GM13976 (cell line): ENCODE measurements at regions not wholly inside any gene's neighbourhood (a gene's known extent, or its start where the extent isn't known, plus 50 kb on each side); places are given as distances from the start of the nearest gene placed in this dataset.

Experiments
- DNase-seq: peaks from one replicate; pipeline ENCODE4 v3.0.0; 2012; ENCODE audit warnings: low spot score
- in situ Hi-C: fragments of 300-500 bp; cut with MboI; formaldehyde crosslinking; loops from one replicate; pipeline ENCODE4 v1.12.0; 2022; ENCODE audit warnings: low sequenced_read_pairs, mixed read lengths, inconsistent platforms; ENCODE audit not compliant: unreplicated experiment
- TF ChIP-seq, protein P1 (sequence below): IDR thresholded peaks from 2 replicates; pipeline ENCODE4 v1.5.1; 2012; ENCODE audit warnings: borderline replicate concordance, mild to moderate bottlenecking; ENCODE audit not compliant: insufficient read depth; ENCODE audit errors: extremely low read depth, missing control alignments, control extremely low read depth

DNA sequence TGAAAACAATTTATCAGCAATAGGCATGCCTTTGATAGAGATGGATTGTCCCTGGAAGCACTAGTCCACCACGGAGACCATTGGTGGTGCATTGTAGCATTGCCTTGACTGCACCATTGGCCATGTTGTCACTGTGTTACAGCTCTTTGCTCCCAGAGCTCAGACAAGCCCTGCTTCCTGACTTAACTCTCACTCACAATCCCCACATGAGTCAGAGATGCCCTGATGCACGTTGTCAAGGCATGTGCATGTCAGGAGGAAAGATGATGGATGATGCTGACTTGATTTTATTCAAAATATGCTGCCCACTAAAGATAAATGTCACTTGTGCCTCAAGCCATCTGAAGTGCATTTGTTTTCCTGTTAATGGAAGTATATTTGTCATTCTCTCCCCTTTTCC is 266.1 kb downstream of the ARRDC4 start:
- in situ Hi-C loops: no loop called here
- no peak for DNase-seq
- TF ChIP-seq, protein P1, sequence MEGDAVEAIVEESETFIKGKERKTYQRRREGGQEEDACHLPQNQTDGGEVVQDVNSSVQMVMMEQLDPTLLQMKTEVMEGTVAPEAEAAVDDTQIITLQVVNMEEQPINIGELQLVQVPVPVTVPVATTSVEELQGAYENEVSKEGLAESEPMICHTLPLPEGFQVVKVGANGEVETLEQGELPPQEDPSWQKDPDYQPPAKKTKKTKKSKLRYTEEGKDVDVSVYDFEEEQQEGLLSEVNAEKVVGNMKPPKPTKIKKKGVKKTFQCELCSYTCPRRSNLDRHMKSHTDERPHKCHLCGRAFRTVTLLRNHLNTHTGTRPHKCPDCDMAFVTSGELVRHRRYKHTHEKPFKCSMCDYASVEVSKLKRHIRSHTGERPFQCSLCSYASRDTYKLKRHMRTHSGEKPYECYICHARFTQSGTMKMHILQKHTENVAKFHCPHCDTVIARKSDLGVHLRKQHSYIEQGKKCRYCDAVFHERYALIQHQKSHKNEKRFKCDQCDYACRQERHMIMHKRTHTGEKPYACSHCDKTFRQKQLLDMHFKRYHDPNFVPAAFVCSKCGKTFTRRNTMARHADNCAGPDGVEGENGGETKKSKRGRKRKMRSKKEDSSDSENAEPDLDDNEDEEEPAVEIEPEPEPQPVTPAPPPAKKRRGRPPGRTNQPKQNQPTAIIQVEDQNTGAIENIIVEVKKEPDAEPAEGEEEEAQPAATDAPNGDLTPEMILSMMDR: no peak

DNA sequence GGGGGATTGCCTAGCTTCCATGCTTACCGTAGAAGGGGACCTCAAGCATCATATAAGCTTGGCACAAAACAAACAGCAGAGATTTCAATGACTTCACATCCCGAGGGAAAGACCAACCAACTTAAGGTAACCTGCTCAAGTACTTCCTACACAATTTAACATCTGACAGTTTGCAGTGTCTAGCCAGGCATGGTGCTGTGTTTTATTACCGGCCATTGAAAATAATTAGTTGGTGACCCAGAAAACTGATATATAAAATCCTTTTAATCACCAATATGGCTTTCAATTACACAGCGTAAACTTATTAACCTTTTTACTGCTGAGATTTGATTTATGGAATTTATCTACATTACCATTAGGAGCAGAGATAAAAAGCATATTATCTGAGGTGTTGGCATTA is 268.3 kb downstream of the ARRDC4 start:
- no peak for DNase-seq
- TF ChIP-seq, protein P1: no peak
- in situ Hi-C loops: no loop called here

DNA sequence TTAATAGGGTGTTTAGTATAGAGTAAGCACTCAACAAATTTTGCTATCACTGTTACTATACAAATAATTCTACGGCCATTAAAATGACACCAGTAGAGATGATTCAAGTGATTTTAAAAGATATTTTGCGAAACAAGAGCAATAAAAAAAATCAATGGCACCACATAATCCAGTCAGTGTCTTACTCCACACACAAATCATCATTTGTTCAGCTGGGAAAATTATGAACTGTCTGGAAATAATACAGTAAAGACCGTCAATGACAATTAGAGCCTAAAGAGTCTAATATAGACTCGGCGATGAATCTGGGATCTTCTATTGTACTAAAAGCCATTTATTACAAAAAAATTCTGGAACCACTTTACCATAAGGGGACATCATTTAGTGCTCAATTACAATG is 270.5 kb downstream of the ARRDC4 start:
- in situ Hi-C loops: no loop called here
- TF ChIP-seq, protein P1: no peak
- DNase-seq: no peak

DNA sequence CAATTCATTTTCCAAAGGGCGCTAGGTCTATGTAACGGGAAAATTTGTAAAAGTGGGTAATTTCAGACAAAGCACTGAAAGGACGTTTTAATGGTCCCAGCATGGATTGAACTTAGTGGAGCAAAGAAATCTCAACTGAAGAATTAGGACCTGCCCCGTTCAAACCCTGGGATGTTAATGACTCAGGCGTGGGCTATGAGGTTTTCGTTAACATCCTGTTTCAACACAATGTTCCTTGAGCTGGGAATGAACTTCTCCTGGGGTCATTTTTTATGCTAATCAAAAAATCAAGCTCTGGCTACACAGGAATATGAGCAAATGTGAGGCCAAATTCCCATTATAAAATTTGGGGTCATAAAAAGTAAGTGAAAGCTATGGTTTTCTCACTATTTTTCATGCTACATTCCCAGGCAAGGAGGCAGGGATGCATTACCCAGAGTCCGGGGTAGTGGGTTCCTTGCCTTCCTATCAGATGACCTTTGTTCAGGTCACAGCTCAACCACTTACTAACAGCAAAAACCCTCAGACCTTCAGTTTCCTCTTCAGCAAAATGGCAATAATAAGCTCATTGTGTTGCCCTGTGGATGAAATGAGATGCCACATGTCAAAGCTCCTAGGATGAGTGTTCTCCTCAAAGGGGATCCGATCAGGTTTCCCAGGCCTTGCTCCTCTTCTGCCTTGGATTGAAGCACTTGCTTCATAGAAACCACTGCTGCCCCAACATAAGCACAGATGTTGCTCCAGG is 271.4 kb downstream of the ARRDC4 start:
- TF ChIP-seq, protein P1: no peak
- in situ Hi-C loops: no loop called here
- DNase-seq: no peak

DNA sequence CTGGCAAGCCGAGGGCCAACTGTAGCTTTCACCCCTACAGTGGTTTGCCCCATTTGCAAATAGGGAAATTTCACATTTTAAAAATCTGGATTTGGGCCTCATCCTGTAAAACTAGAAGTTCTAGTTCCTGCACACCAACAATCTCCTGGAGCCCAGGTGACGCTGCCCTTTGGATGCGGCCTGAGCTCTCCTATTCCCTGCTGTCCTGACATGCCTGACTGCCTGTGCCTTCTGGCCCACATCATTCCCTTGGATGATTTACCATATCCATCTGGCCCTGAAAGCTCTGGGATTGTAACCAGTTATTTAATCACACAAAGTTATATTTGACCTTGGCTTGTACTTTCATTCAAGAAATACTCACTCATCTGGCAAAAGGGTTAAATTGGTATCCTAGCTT is 272.3 kb downstream of the ARRDC4 start:
- TF ChIP-seq, protein P1: no peak

DNA sequence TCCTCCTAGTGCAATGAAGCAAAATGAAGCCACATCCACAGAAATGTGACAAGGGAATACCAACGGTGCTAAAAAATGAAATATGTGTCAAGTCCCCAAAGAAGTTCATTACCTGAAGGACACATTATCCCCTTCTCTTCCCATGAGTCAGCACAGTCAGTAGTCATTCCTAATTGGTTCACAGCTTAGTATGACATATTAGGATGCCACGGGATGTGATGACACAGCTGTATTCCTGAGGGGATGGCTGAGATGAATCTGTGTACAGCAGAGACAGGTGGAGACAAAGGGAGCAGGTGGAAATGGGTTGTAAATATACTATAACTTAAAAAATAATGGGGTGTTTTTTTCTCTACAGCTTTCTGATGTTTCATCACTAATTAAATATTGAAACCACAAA is 273.4 kb downstream of the ARRDC4 start:
- TF ChIP-seq, protein P1: no peak
- in situ Hi-C loops: no loop called here

More for the DNA sequence above, 272.3 kb downstream of the ARRDC4 start:
- in situ Hi-C loops: no loop called here
- no peak for DNase-seq

DNA sequence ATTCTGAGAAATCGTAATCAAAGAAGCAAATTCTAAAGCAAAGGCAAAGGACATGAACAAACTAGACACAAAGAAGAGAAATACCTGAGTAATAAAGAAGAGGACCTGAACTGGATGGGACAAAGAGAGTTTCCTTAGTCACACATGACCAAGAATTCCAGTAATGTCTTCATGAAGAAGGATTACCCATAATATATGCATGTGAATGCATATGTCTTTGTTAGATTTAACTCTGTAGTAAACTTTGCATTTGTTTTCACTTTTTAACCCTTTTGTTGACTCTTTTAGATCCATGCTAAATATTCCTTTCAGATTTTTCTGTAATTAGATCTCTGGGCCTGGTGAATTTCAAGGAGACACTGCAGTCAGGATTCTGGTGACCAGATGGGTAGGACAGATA is 279.8 kb downstream of the ARRDC4 start:
- no peak for DNase-seq
- TF ChIP-seq, protein P1: no peak
- in situ Hi-C loops: no loop called here

More for the DNA sequence above, 273.4 kb downstream of the ARRDC4 start:
- DNase-seq: no peak
